Activated CD8-positive, alpha-beta T cell treated with anti-CD3 and anti-CD28 coated beads for 36 hours (primary cell): ENCODE measurements at regions not wholly inside any gene's neighbourhood (a gene's known extent, or its start where the extent isn't known, plus 50 kb on each side); places are given as distances from the start of the nearest gene placed in this dataset.

ENCODE experiments used
- ATAC-seq: fragments of 200-7000 bp; cut with Tn5 transposase; one replicate; pipeline ENCODE4 v1.10.0; 2021; ENCODE audit warnings: mild to moderate bottlenecking, moderate library complexity
- CTCF ChIA-PET: fragments of 350-600 bp; sonication (Branson Sonifier 250); formaldehyde crosslinking; loops from one replicate; lab custom pipeline; 2021; ENCODE audit warnings: antibody characterized with exemption; lab: Charles Lee
- POLR2A ChIA-PET: fragments of 350-600 bp; sonication (Branson Sonifier 250); formaldehyde crosslinking; loops from one replicate; lab custom pipeline; 2021; ENCODE audit warnings: antibody characterized with exemption; lab: Charles Lee
- DNase-seq: peaks from one replicate; pipeline ENCODE4 v3.0.0-alpha.2; 2020
- H3K27ac Mint-ChIP-seq: one replicate; pipeline ENCODE4 v1.8.0; 2021; ENCODE audit warnings: mild to moderate bottlenecking, mixed read lengths
- H3K27me3 Mint-ChIP-seq: one replicate; pipeline ENCODE4 v1.8.0; 2021; ENCODE audit warnings: mixed read lengths
- H3K36me3 Mint-ChIP-seq: one replicate; pipeline ENCODE4 v1.8.0; 2021; ENCODE audit warnings: low read depth, mixed read lengths
- H3K4me1 Mint-ChIP-seq: one replicate; pipeline ENCODE4 v1.8.0; 2021; ENCODE audit warnings: low read depth, mixed read lengths
- H3K4me3 Mint-ChIP-seq: one replicate; pipeline ENCODE4 v1.8.0; 2021; ENCODE audit warnings: mild to moderate bottlenecking, moderate library complexity, mixed read lengths
- H3K9me3 Mint-ChIP-seq: one replicate; pipeline ENCODE4 v1.8.0; 2021; ENCODE audit warnings: mixed read lengths
- CTCF ChIP-seq: fragments of 200-600 bp; IDR thresholded peaks from one replicate; pipeline ENCODE4 v1.8.0; 2022; ENCODE audit warnings: antibody characterized with exemption, mild to moderate bottlenecking
- intact Hi-C: fragments of 100-400 bp; cut with micrococcal nuclease; formaldehyde crosslinking; loops from one replicate; pipeline ENCODE4 v1.10.0; 2022

GRCh38 chr6:78363688-78364087, 503.7 kb upstream of the IRAK1BP1 start:
- H3K4me3 Mint-ChIP-seq: no peak overlapping the region
- DNase-seq: no peak
- H3K36me3 Mint-ChIP-seq: no peaks in the 10 kb centered on the region
- TF ChIP-seq CTCF: no peak
- no peaks in the 10 kb centered on the region for H3K9me3 Mint-ChIP-seq
- CTCF ChIA-PET: no interaction called here
- POLR2A ChIA-PET: no interaction called here
- no peak overlapping the region for H3K27ac Mint-ChIP-seq
- no peak for ATAC-seq
- H3K27me3 Mint-ChIP-seq: no peaks in the 10 kb centered on the region
- intact Hi-C loops: no loop called here
- H3K4me1 Mint-ChIP-seq: no peaks in the 10 kb centered on the region

- TF ChIP-seq CTCF: no peak
- CTCF ChIA-PET: no interaction called here
- H3K9me3 Mint-ChIP-seq: no peaks in the 10 kb centered on the region
These were observed 501.9 kb upstream of the IRAK1BP1 start for GRCh38 chr6:78365473-78365872.

GRCh38 chr6:78377056-78377455, 490.3 kb upstream of the IRAK1BP1 start:
- no peak for DNase-seq
- ChIA-PET POLR2A (no interaction called here), CTCF (no interaction called here)
- Mint-ChIP-seq H3K36me3 (no peaks in the 10 kb centered on the region), H3K4me3 (no peak overlapping the region), H3K27ac (no peak overlapping the region), H3K27me3 (no peaks in the 10 kb centered on the region), H3K9me3 (peaks cover 20% of the 10 kb centered on the region), H3K4me1 (no peaks in the 10 kb centered on the region)
- intact Hi-C loops: no loop called here
- ATAC-seq: no peak
- no peak for TF ChIP-seq CTCF

More at GRCh38 chr6:78365473-78365872, 501.9 kb upstream of the IRAK1BP1 start:
- DNase-seq (no peak), ATAC-seq (no peak)
- no peak overlapping the region for H3K27ac Mint-ChIP-seq
- no peaks in the 10 kb centered on the region for H3K36me3 Mint-ChIP-seq
- H3K4me3 Mint-ChIP-seq: no peak overlapping the region
- H3K27me3 Mint-ChIP-seq: no peaks in the 10 kb centered on the region
- intact Hi-C loops: no loop called here
- no peaks in the 10 kb centered on the region for H3K4me1 Mint-ChIP-seq
- POLR2A ChIA-PET: no interaction called here

- Mint-ChIP-seq H3K27me3 (no peaks in the 10 kb centered on the region), H3K27ac (no peak overlapping the region), H3K9me3 (peaks cover 20% of the 10 kb centered on the region), H3K4me1 (no peaks in the 10 kb centered on the region), H3K4me3 (no peak overlapping the region), H3K36me3 (no peaks in the 10 kb centered on the region)
- ATAC-seq (no peak), DNase-seq (no peak)
- CTCF ChIA-PET: no interaction called here
- intact Hi-C loops: no loop called here
- TF ChIP-seq CTCF: no peak
- POLR2A ChIA-PET: no interaction called here
These were observed 487.4 kb upstream of the IRAK1BP1 start for GRCh38 chr6:78379982-78380381.

- CTCF ChIA-PET: no interaction called here
- no peak for TF ChIP-seq CTCF
- Mint-ChIP-seq H3K27ac (no peak overlapping the region), H3K36me3 (no peaks in the 10 kb centered on the region), H3K27me3 (no peaks in the 10 kb centered on the region), H3K4me1 (no peaks in the 10 kb centered on the region), H3K9me3 (peaks cover 17% of the 10 kb centered on the region), H3K4me3 (no peak overlapping the region)
- POLR2A ChIA-PET: no interaction called here
- no peak for DNase-seq
- no peak for ATAC-seq
- intact Hi-C loops: no loop called here
These were observed 486.8 kb upstream of the IRAK1BP1 start for GRCh38 chr6:78380541-78380940.
